Glomerular endothelial cell (primary cell): ENCODE measurements at regions not wholly inside any gene's neighbourhood (a gene's known extent, or its start where the extent isn't known, plus 50 kb on each side); places are given as distances from the start of the nearest gene placed in this dataset.
A peak's percentile ranks its signal among the peaks of the same experiment; 100 is the strongest.
"Not testable (repeated sequence)": the region's sequence is repeated elsewhere in the genome, so short reads cannot be mapped to it uniquely, and the experiment has no call there.

Experiments used
- DNase-seq: peaks from one replicate; pipeline ENCODE4 v3.0.0-alpha.2; 2011; ENCODE audit warnings: low read depth, low spot score; ENCODE audit errors: extremely low read depth

- no peak for DNase-seq
These were observed 1285.5 kb upstream of the TMEFF2 start for GRCh38 chr2:193480187-193480586.

- DNase-seq, result no peak
These were observed 1281.6 kb upstream of the TMEFF2 start for GRCh38 chr2:193476171-193476800.

GRCh38 chr2:193475038-193475437, 1280.3 kb upstream of the TMEFF2 start:
- DNase-seq, result no peak

DNA sequence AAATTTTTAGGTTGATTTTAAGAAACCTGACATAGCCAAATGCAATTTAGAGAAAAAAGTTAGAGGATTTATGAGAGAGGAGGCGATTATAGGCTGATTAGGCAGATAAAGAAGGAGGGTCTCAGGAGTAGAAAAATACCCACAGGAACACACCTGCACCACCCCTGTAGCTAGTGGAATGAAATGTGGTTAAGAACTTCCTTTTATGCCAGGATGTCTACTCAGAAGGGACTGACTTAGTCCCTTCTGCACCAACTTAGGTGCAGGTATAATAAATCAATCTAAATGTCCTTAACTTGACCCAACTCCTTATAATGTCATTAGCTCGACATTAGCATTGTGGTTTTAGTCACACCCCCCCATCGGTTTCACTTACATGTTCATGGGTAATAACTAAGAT, 1274.5 kb upstream of the TMEFF2 start:
- DNase-seq, result no peak

GRCh38 chr2:193467276-193467987, 1272.7 kb upstream of the TMEFF2 start:
- DNase-seq, result no peak

DNA sequence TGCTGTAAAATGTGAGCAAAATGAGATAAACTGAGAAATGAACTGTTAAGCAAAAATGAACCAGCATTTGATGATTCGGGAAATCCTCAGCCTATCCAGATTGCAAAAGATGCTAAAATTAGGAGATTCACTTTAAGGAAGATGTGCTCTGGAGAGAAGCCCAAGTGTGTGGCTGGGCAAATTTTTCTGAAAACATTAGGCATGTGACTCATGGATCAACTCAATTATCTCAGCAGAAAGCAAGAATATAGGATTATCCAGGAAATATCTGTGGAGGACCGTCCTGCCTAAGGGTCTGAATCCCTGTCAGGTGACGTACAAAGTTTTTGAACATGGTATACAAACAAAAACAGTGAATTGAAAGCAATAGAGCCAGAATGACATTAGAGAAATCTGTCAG, 1268.3 kb upstream of the TMEFF2 start:
- DNase-seq, result no peak

DNA sequence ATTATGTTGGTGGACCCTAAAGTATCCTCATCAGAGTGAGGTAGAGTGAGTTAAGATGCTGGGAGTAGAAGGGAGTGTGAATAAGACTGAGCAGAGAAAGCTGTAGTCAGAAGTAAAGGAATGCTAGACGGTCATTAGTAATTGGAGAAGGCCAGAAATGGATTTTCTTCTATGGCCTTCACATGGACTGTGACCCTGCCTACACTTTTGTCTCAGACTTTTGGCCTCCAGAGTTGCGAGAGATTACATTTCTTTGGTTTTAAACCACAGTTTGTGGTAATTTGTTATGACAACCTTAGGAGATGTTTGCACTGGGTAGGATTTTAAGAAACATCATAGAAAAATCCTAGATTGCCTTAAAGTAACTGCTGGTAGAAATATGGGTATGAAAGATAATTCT, 1267.7 kb upstream of the TMEFF2 start:
- DNase-seq, result no peak

DNA sequence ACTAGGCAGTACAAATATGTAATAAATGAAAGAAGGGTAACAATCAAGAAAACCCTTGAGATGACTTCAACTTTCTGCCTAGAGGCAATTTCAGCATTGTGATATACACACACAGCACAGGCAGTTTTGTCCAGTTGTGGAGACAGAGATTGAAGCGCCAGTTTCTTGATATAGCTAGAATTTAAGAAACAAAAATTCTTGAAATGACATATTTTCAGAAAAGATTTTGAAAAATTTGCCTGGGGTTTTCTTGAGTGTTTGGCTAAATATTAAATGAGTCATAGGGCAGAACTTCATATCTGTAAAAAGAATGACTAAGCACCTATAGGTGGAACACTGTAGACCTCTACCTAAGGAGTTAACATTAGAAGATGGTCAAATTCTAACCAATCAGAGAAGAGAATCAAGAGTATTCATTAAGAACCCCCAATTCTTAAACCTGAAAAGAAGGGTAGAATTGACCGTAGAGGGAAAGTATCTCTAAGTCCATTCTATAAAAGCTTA, 1266.8 kb upstream of the TMEFF2 start:
- DNase-seq, result no peak

DNA sequence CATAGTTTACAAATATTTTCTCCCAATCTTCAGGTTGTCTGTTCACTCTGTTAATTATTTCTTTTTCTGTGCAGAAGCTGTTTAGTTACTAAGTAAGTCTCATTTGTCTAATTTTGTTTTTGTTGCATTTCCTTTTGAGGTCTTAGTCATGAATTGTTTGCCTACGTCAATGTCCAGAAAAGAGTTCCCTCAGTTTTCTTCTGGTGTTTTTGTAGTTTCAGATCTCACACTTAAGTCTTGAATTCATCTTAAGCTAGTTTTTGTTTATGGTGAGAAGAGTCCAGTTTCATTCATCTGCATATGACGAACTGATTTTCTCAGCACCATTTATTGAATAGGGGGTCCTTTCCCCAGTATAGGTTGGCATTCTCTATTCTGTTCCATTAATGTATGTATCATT, 1252.2 kb upstream of the TMEFF2 start:
- DNase-seq, result no peak

- no peak for DNase-seq
These were observed 1247.6 kb upstream of the TMEFF2 start for GRCh38 chr2:193442293-193442692.

- no peak for DNase-seq
These were observed 1233.6 kb upstream of the TMEFF2 start for GRCh38 chr2:193428336-193428818.

DNA sequence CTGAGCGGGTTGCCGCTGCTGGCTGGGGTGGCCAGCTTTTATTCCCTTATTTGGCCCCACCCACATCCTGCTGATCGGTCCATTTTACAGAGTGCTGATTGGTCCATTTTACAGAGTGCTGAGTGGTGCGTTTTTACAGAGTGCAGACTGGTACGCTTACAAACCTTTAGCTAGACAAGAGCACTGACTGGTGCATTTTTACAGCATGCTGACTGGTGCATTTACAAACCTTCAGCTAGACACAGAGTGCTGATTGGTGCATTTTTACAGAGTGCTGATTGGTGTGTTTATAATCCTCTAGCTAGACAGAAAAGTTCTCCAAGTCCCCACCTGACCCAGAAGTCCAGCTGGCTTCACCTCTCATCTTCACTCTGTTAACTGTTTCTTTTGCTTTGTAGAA, 1217.6 kb upstream of the TMEFF2 start:
- not testable (repeated sequence) for DNase-seq

GRCh38 chr2:193409951-193410350, 1215.2 kb upstream of the TMEFF2 start:
- no peak for DNase-seq

- no peak for DNase-seq
These were observed 1187.8 kb upstream of the TMEFF2 start for GRCh38 chr2:193382583-193382982.

DNA sequence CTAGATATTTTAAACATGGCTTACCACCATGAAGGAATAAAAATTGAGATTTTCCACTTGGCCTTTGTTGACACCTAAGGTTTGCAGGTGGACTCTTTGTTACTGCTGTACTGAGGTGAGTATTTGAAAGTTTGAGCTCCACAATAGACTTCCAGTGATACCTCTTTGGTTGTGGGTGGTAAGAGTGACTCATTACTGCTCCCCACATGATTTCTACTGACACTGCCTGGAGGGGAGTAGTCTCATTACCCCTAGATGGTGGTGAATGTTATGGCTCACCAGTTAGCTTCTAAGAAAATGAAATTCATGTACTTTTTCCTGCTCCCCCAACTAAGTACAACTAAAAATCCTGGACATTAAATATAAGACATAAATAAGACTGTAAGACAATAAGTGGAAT, 1183.1 kb upstream of the TMEFF2 start:
- DNase-seq, result no peak

- DNase-seq, result peak; percentile 3
These were observed 1178.4 kb upstream of the TMEFF2 start for GRCh38 chr2:193373120-193373519.

DNA sequence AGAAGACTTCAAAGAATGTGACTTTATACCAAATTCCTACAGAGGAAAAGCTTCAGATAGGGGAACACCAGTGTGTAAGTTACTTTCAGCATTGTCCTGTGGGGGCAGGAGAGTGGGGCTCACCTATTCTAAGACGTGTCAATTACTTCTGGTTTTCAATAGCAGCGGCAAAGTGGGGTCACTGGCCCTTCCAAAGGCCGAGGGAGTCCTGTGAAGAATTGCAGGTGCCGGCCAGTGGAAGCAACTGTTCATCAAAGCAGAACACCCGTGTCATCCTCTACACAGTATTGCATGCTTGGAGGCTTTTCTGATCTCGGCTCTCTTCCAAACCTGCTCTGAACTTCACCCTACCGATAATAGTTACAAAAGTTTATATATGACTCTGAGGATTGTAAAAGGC, 1176.5 kb upstream of the TMEFF2 start:
- no peak for DNase-seq

DNA sequence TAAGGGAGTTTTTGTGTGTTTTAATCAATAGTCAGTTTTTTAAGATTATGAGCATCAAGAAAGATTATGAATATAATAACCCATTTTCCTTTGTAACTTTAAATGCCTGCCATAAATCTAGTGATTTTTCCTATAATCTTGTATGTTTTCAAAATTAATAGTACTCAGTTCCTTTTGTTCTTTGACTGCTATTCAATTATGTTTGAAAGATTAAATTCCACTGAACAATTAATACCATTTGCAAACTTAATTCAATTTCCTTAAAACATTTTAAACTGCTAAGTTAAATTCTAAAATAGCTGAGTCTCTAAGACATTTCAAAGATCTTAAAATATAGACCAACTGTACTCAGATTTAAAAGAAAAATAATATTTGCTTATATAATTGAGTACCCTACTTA, 1173.9 kb upstream of the TMEFF2 start:
- DNase-seq, result no peak

- DNase-seq, result no peak
These were observed 1162.8 kb upstream of the TMEFF2 start for GRCh38 chr2:193357508-193357907.

DNA sequence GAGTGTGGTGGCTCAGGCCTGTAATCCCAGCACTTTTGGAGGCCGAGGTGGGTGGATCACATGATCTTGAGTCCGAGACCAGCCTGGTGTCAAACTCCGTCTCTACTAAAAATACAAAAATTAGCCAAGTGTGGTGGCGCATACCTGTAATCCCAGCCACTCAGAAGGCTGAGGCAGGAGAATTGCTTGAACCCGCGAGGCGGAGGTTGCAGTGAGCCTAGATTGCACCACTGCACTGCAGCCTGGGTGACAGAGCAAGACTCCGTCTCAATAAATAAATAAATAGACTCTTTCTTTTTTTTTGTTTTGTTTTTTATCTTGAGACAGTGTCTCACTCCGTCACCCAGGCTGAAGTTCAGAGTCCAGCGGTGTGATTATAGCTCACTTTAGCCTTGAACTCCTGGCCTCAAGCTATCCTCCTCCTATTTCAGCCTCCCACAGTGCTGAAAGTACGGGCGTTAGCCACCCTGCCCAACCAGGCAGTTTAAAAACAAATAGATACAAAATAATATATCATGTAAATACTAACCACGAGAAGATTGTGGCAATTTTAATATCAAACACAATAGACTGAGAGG, 1158.0 kb upstream of the TMEFF2 start:
- DNase-seq, result not testable (repeated sequence)

DNA sequence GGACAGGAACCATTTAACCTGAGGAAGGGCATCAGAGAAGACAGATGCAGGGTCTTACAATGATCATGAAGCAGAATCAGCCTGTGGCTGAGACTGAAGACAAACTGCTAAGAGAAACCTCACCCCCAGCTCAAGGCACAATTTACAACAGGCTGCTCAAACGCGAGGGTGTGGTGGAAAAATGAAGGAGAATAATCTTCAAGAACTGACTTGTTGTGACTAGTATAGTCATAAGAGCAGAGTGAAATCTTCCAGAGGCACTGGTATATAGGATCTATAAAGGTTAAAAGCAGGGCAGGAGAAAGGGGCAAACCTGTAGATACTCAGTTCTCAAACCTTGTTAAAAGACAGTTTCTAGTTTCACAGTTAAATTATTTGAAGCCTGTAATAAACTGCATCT, 1155.8 kb upstream of the TMEFF2 start:
- no peak for DNase-seq

DNA sequence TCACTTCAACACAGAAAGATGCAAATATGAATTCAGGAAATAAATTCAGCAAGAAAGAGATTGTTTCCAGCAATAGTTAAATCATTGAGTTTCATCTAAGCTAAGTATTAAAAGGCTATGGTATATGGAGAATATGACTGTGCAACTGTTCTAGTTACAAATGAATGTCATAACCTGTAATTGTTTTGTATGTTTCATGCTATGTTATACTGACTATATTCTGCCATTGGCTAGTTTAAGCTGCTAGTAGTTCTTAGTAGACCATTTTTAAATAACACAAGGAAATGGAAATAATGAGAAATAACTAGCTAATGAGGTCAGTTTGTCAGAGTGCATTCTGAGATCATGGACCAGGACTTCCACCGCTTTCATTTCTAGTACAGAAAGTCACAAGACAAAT, 1154.9 kb upstream of the TMEFF2 start:
- no peak for DNase-seq
